BE2C (cell line): ENCODE measurements at regions not wholly inside any gene's neighbourhood (a gene's known extent, or its start where the extent isn't known, plus 50 kb on each side); places are given as distances from the start of the nearest gene placed in this dataset.

Experiments
- DNase-seq: peaks from one replicate; pipeline ENCODE4 v3.0.0-alpha.2; 2020
- H3K27me3 ChIP-seq: fragments of 250-450 bp; sonication (Bioruptor Pico); 2 replicates; pipeline ENCODE4 v1.5.1; 2020; ENCODE audit warnings: mild to moderate bottlenecking
- H3K36me3 ChIP-seq: fragments of 250-450 bp; sonication (Bioruptor Pico); 2 replicates; pipeline ENCODE4 v1.5.1; 2020; ENCODE audit warnings: mild to moderate bottlenecking
- H3K4me1 ChIP-seq: fragments of 250-450 bp; sonication (Bioruptor Pico); 2 replicates; pipeline ENCODE4 v1.5.1; 2020
- H3K4me3 ChIP-seq: 2 replicates; pipeline ENCODE4 v1.5.1; 2011; ENCODE audit warnings: low read depth, low read length
- H3K9me3 ChIP-seq: fragments of 250-450 bp; sonication (Bioruptor Pico); 2 replicates; pipeline ENCODE4 v1.5.1; 2020
- TF ChIP-seq, protein P1 (sequence below): IDR thresholded peaks from 2 replicates; pipeline ENCODE4 v1.5.1; 2012; ENCODE audit warnings: mild to moderate bottlenecking, low read depth, low read length

DNA sequence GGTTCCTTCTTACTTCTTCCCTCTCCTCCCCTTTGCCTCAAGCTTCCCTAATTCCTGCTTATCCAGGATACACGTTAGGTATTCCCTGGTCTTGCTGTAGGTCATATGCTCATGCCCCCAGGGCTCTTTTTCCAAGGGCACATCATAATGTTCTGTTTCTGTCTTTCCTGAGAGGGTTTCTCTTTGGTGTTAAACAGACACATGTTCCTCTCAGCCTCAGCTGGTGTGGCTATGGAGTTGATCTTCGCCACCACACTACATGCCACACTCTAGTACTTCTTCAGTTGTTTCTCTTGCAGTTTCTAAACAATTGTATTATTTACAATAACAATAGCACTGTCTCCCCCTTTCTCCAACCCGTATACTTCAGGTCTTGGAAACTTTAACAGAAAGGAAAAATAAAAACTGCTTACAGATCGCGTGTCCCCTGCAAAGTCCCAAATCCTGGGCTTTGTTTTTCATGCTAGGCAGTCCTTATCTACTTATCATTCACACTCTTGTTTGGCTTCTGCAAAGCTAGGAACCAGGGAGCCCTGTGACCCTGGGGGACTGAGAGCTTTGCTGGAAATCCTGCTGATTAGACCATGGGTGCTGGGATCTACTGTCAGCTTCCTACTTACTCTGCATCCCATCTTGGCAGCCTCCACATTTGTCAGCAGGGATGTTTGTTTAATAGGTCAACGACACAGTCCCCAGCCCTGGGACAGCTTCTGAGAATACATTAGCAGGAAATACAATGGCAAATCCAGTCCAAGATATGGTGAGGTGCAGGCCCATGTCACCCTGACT is 193.9 kb upstream of the BMPER start:
- Histone ChIP-seq H3K36me3 (no peaks in the 10 kb centered on the region), H3K9me3 (no peaks in the 10 kb centered on the region), H3K4me1 (peaks cover 5% of the 10 kb centered on the region), H3K4me3 (no peak overlapping the region), H3K27me3 (no peaks in the 10 kb centered on the region; the same call in 1 of the 2 replicates)
- TF ChIP-seq, protein P1, sequence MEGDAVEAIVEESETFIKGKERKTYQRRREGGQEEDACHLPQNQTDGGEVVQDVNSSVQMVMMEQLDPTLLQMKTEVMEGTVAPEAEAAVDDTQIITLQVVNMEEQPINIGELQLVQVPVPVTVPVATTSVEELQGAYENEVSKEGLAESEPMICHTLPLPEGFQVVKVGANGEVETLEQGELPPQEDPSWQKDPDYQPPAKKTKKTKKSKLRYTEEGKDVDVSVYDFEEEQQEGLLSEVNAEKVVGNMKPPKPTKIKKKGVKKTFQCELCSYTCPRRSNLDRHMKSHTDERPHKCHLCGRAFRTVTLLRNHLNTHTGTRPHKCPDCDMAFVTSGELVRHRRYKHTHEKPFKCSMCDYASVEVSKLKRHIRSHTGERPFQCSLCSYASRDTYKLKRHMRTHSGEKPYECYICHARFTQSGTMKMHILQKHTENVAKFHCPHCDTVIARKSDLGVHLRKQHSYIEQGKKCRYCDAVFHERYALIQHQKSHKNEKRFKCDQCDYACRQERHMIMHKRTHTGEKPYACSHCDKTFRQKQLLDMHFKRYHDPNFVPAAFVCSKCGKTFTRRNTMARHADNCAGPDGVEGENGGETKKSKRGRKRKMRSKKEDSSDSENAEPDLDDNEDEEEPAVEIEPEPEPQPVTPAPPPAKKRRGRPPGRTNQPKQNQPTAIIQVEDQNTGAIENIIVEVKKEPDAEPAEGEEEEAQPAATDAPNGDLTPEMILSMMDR, result no peak
- peak; percentile 39 for DNase-seq

DNA sequence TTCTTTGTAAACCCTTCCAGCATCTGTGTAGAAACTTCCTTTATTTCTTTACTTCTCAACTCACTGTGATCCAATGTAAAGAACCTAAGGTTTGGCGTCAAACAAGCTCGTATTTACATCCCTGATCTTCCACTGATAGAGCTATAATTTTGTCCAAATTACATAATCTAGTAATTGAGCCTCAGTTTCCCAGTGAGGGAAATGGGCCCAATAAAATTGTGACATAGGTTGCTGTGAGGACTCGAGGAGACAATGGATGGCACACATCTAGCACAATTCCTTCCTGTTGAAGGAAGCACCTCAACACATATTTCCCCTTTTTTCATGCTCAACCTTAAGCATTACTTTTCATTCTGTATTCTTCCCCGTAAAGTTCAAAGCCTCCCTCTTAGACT is 193.3 kb upstream of the BMPER start:
- no peaks in the 10 kb centered on the region for H3K9me3 ChIP-seq
- no peak for DNase-seq
- H3K4me3 ChIP-seq, result no peak overlapping the region
- peaks cover 5% of the 10 kb centered on the region for H3K4me1 ChIP-seq
- H3K36me3 ChIP-seq, result no peaks in the 10 kb centered on the region
- H3K27me3 ChIP-seq, result no peaks in the 10 kb centered on the region; the same call in 1 of the 2 replicates
- TF ChIP-seq, protein P1, result no peak

DNA sequence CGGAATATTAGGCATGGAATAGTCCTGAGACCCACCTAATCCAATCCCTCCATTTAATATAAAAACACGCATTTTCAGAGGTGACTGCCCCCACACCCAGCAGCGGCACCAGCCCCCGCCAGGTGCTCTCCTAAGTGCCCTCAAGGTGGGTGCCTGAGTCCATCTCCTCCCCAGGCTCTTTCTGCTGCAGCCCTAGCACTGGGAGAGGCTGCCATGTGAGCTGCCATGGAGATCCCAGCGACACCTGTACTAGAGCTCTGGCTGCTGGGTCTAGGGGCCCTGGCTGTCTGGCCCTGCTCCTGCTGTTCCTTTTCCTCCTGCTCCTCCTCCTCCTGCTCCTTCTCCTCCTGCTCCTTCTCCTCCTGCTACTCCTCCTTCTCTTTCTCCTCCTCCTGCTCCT is 191.1 kb upstream of the BMPER start:
- no peaks in the 10 kb centered on the region for H3K9me3 ChIP-seq
- no peak overlapping the region for H3K4me3 ChIP-seq
- no peaks in the 10 kb centered on the region for H3K36me3 ChIP-seq
- TF ChIP-seq, protein P1, result no peak
- peaks cover 5% of the 10 kb centered on the region for H3K4me1 ChIP-seq
- DNase-seq, result no peak
- no peaks in the 10 kb centered on the region; the same call in 1 of the 2 replicates for H3K27me3 ChIP-seq

DNA sequence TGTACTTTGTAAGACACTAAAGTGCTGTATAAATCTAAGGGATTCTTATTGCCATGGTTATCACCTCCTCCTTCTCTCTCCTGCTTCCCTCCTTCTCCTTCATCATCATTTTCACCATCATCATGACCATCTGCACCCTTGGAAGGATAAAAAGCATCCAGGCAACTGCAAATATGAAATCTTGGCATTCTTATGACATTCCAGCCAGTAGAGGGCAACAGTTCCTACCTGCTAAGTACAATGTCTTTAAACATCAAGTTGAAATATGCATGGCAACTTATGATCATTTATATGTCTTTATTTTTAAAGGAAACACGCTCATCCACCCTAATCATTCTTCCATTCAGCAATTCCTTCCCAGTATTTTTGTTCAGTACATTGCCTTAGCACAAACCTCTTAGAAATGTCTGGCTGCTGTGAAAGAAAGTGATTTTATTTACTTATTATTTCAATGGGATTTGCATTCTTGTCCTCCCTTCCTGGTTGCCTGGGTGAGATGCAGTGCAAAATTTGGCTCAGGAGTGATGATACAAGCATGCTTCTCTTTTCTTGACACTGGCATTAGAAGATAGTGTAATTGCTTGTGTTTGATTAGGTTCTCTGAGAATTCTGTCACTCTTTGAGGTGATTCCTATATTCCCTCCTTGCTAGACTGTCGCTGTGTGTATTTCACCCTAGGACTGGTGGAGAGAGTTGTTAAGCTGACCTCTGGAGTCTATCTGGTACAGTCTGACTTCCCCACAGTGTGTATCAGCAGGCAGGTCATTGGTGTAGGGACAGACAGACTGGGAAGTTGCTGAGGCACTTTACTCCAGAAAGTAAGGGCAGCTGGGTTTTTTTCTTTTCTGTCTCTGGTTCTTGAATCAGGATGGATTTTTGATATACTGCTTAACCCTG is 188.5 kb upstream of the BMPER start:
- H3K27me3 ChIP-seq, result no peaks in the 10 kb centered on the region
- TF ChIP-seq, protein P1, result peak; percentile 80
- H3K4me3 ChIP-seq, result no peak overlapping the region
- DNase-seq, result no peak
- H3K4me1 ChIP-seq, result peaks cover 2% of the 10 kb centered on the region; the same call in 1 of the 2 replicates
- H3K36me3 ChIP-seq, result no peaks in the 10 kb centered on the region
- no peaks in the 10 kb centered on the region for H3K9me3 ChIP-seq

DNA sequence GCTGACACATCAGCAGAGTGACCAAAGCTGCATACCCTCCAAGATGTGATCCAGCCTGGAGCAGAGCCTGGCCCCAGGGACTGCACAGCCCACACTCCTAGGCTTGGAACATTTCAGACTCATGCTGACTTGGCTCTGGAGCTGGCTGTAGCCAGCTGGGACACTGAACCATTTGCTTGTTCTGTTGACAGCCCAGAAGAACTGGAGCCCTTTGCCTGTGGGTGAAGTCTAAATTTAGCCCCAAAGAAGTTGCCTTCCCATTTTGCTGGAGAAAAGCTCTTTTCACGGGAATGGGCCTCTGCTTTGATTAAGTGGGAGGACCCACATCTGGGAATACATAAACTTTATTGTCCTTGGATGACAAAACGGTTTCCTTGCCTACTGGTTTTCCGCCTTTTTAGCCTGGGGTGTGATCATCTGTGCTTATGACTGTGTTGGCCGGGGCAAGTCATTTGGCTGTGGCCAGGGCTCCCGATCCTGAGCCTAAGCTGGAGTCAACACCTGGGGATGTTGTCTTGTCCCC is 186.2 kb upstream of the BMPER start:
- DNase-seq, result no peak
- H3K4me3 ChIP-seq, result no peak overlapping the region
- TF ChIP-seq, protein P1, result no peak

More for the DNA sequence above, 186.2 kb upstream of the BMPER start:
- H3K9me3 ChIP-seq, result no peaks in the 10 kb centered on the region
- peaks cover 19% of the 10 kb centered on the region for H3K4me1 ChIP-seq
- no peaks in the 10 kb centered on the region for H3K27me3 ChIP-seq
- H3K36me3 ChIP-seq, result no peaks in the 10 kb centered on the region
